ENCODE measurements at regions not wholly inside any gene's neighbourhood (a gene's known extent, or its start where the extent isn't known, plus 50 kb on each side); places are given as distances from the start of the nearest gene placed in this dataset.

GRCh38 chr11:43579919-43580276 lies 100.6 kb upstream of the HSD17B12 start:
- no peak for TF ChIP-seq POLR2A (IDR thresholded peaks at IDR 0.05)
- TF ChIP-seq CTCF (IDR thresholded peaks at IDR 0.05): no peak
